Suprapubic skin (tissue), 3 donors: ENCODE measurements at regions not wholly inside any gene's neighbourhood (a gene's known extent, or its start where the extent isn't known, plus 50 kb on each side); places are given as distances from the start of the nearest gene placed in this dataset.

Source experiments
- CTCF ChIP-seq, 2 donors: fragments of 200-600 bp in 1 of 2; fragments of 450-650 bp in 1 of 2; sonication (generic) in 1 of 2; IDR thresholded peaks; one replicate each; pipeline ENCODE4 v1.5.1; 2016 to 2019; ENCODE audit warnings: antibody characterized with exemption in 2 of 2, mild to moderate bottlenecking in 1 of 2, moderate library complexity in 1 of 2
- EP300 ChIP-seq: sonication (generic); formaldehyde crosslinking; IDR thresholded peaks from one replicate; pipeline ENCODE4 v1.6.1; 2017; ENCODE audit warnings: antibody characterized with exemption
- POLR2A ChIP-seq, 2 donors: fragments of 450-650 bp; IDR thresholded peaks; one replicate each; pipeline ENCODE4 v1.6.1; 2017; ENCODE audit warnings: antibody characterized with exemption in 2 of 2, mild to moderate bottlenecking in 2 of 2, moderate library complexity in 2 of 2

DNA sequence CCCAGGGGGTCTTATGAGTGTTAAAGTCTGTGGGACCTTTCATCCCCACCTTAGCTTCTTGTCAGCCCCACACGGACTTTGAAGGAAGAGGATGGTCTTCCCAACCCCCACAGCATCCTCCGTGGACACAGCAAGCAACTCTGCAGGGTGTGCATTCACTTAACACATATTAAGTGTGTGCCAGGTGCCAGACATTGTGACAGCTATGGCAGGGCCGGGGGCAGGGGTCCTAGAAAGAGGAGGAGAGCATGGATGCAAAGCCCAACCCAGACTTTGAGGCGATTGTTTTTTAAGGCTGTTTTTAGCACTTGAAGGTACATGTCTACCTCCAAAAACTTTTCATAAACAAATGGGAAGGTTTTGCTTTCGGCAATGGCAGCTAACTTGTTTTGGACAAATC lies 121.6 kb upstream of the KCNG1 start:
- no peak for TF ChIP-seq CTCF (IDR thresholded peaks at IDR 0.05)
- TF ChIP-seq EP300: no peak
- no peak for TF ChIP-seq POLR2A (IDR thresholded peaks at IDR 0.05)
